NCI-H526 treated with DMSO at 0.1 percent for 48 hours (cell line): ENCODE measurements at regions not wholly inside any gene's neighbourhood (a gene's known extent, or its start where the extent isn't known, plus 50 kb on each side); places are given as distances from the start of the nearest gene placed in this dataset.
"Not testable (repeated sequence)": the region's sequence is repeated elsewhere in the genome, so short reads cannot be mapped to it uniquely, and the experiment has no call there.

Source experiments
- DNase-seq: peaks from one replicate; lab custom pipeline; 2025; lab: John Stamatoyannopoulos, UW

DNA sequence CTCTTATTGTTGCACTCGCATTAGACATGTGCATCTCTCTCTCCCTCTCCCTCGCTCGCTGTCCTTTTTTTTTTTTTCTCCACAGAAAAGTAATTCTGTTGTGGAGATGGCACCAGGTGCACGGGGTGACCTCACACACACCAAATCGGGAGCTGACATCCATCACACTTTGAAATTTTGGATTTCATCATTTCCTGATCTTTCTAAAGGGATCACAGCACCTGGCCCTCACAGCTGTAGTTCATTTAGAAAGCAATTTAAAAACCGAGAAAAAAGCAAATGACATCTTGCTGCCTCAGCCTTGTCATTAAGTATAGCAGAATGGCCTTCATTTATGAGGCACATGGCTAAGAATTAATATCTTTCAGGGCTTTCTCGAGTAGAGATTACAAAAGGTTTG, 717.2 kb downstream of the RNF144A start:
- DNase-seq = no peak

- DNase-seq = no peak
Measured at GRCh38 chr2:7639476-7639875, 722.3 kb downstream of the RNF144A start.

DNA sequence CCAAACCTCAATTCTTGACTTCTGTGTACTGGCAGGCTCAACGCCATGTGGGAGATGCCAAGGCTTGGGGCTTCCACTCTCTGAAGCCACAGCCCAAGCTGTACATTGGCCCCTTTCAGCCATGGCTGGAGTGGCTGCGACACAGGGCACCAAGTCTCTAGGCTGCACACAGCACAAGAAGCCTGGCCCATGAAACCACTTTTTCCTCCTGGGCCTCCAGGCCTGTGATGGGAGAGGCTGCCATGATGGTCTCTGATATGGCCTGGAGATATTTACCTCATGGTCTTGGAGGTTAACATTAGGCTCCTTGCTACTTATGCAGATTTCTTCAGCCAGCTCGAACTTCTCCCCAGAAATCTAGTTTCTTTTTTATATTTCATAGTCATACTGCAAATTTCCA, 724.1 kb downstream of the RNF144A start:
- DNase-seq = not testable (repeated sequence)

GRCh38 chr2:7646024-7646423, 728.8 kb downstream of the RNF144A start:
- DNase-seq = no peak

- no peak for DNase-seq
Measured at GRCh38 chr2:7646661-7647060, 729.4 kb downstream of the RNF144A start.

DNA sequence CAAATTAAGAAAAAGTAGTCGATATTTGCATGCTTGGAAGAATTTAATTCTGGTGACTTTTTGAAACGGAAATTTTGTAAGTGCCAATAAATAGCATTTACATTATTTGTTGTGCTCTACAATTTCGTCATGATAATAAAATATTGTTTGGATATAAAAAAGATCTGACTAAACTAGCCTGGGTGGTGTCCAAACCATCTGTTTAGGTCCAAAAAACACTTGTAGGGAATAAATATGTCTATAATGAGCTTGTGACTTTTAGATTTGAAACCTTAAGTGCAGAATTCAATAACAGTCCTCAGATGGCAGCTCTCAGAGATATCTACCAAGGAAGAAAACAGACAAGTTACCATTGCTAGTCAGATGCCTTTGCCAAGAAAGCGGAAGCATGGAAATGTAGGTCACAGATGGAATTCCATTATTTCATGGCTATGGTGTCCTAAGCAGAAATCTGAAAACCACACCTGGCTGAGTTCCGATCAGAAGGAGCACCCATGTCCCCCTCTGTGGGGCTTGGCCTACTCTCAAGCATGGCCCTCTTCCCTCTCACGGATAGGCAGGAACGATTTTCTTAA, 731.1 kb downstream of the RNF144A start:
- no peak for DNase-seq

DNA sequence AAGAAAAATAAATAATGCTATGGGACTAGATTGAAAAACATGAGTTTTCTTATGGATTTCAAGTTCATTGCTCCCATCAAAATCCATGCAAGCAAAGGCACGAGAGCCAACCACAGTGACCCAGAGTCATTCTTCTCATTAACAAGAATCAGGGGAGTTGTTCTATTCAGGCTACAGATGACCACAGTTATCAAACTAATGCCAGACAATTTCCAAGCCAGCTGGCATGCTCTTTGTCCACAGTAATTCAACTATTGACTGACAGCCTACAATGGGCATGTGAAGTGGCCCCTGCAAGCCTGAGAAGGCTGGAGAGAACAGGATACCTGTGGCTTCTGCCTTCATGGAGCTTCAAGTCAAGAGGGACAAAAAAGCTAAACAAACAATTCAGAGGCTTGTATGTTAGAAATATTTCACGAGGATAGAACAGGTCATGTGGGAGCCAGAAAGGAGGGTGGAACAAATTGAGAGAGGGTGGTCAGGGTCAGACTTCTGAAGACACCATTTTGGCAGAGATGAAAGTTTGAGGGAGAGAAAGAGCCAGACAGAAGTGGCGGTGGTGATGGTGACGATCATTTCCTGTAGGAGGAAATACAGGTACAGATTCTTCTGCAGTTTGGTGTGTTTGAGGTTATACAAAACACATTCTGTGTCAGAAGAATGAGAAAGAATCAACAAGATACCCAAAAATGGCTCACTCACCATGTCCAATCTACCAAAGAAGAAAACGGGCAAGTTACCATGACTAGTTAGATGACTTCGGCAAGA, 732.4 kb downstream of the RNF144A start:
- DNase-seq = no peak

- DNase-seq = no peak
Measured at GRCh38 chr2:7653617-7654016, 736.4 kb downstream of the RNF144A start.

- no peak for DNase-seq
Measured at GRCh38 chr2:7655629-7656028, 738.4 kb downstream of the RNF144A start.

DNA sequence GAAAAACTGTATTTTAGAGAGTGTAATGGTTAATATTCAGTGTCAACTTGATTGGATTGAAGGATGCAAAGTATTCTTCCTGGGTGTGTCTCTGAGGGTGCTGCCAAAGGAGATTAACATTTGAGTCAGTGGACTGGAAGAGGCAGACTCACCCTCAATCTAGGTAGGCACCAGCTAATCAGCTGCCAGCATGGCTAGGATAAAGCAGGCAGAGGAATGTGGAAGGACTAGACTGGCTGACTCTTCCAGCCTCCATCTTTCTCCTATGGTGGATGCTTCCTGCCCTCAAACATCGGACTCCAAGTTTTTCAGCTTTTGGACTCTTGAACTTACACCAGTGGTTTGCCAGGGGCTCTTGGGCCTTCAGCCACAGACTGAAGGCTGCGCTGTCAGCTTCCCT, 740.3 kb downstream of the RNF144A start:
- not testable (repeated sequence) for DNase-seq

GRCh38 chr2:7658486-7658885, 741.3 kb downstream of the RNF144A start:
- DNase-seq = no peak

GRCh38 chr2:7660816-7661215, 743.6 kb downstream of the RNF144A start:
- no peak for DNase-seq

DNA sequence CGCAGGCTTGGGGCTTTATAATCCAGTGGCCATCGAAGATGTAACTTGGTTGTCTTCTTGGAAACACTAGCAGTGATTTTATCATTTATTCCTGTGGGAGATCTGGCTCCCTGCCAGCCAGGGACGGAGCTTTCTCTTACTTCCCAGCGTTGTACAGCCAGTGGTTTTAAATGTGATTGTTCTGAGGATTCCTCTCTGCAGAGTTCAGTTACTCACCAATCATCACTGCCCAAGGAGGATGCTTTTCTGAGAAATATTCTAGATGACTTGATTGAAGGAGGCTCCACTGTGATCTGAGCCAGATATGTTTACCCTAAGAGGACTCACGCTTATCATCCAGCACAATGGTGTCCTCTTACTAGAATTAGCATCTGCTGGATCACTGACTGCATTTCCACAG, 744.3 kb downstream of the RNF144A start:
- no peak for DNase-seq

- no peak for DNase-seq
Measured at GRCh38 chr2:7665880-7666279, 748.7 kb downstream of the RNF144A start.

GRCh38 chr2:7666596-7667259, 749.5 kb downstream of the RNF144A start:
- DNase-seq = no peak

- DNase-seq = no peak
Measured at GRCh38 chr2:7667260-7667757, 750.1 kb downstream of the RNF144A start.

DNA sequence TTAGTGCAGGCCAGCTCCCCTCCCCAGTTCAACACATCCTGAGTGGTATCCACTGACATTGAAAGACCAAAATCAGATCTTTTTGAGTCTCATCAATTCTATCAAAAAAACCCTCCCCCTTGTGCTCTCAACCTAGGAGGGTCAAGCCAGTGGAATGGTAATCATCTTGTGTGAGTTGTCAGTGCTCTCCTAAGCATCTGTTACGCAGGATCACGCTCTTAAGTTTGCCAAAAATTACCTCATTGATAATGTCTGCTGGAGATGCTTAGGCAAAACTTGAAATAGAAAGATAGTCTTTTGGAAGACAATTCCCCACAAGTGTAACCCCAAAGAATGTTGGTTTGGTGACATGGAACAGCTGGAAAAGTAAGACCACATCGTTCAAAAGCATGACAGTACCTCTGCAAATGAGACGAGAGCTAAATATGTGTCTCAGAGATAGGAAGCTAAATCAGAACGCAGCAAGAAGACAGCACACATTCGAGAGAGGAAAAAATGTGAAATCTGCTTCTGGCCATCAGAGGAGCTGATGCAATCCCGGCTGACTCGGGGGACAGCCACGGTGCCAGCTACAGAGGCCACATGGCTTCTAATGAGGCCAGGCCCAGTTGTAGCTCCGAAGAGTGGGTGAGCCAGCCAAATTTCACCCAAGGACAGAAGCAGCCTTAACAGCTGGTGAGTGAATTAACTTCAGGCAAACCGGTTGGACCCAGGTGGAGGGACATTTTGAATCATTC, 753.9 kb downstream of the RNF144A start:
- no peak for DNase-seq

DNA sequence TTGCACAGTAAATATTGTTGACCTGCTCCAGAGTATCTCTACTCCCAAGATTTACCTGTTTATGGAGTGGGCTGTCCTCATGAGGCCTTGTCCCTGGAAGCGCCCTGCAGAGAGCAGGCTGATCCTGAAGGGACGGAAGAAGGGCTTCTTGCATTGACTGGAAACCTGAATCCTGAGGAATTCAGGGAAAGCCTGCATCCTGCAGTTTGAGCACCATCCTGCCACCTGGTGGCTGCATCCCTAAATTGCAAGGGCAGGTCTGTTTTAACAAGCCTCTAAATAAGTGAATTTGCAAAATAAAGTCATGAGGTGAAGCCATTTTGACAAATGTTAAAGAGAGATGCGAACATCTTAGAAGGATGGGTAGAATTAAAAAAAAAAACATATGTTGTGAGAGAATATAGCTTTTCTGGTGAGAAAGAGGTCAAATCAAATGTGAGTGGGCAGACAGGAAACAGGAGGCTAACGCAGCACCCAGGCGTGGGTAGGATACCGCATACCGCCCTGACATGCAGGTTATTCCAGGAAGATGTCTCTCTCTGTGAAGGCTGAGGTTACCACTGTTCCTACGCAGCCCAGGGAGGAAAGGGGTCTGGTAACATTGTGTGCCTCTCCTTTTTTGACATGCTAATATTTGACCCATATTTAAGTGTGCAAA, 754.9 kb downstream of the RNF144A start:
- DNase-seq = peak; percentile 21

DNA sequence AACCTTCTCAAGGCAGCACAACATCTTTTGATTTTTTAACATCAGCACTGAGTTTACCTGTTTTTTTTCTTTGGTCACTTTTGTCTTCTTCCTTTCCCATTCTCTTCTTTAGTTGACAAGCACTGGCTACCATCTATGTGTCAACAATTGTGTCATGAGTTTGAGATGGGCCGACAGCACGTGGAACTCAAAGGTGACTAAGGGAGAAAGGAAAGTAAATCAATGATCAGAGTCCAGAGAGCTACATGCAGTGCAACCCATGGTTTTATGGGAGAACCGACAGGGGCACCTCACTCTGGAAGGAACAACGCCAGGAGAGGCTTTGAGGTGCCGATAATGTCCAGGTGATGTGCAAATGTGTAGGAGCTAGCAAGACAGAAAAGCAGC, 755.5 kb downstream of the RNF144A start:
- DNase-seq = no peak

DNA sequence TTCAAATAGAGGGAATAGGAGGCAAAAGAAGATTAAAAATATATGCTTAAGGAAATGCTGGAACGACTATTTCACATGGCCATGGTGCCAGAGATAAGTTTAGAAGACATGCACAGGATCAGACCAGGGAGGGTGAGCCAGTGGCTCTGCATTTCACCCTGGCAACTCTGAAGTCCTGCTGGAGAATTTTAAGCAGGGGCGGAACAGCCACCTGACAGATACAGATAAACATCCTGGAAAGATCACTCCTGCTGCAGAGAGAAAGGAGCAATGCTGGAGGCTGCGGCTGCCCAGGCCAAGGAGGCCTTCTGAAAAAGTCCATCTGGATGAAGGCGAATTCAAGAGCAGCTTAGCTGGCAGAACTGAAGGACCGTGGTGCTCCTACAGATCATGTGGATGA, 755.9 kb downstream of the RNF144A start:
- DNase-seq = no peak

- DNase-seq = no peak
Measured at GRCh38 chr2:7673853-7674252, 756.6 kb downstream of the RNF144A start.

DNA sequence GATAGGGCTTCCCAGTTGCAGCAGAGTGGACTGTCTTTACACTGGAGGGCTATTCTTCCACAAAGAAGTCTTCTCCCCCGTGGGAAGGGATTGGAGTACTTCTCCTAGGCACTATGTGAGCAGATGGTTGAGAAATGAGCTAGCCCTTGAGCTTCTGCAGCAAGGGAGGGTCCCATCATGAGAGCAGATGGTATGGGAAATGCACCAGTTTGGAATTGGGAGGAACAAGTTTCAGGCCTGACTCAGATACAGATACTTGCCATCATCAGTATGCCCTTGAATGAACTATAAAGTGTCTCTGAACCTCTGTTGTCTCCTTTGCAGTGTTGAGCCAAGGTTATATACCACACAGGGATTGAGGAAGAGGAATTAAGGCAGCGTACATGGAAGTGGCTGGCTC, 757.4 kb downstream of the RNF144A start:
- no peak for DNase-seq
